ENCODE measurements at regions not wholly inside any gene's neighbourhood (a gene's known extent, or its start where the extent isn't known, plus 50 kb on each side); places are given as distances from the start of the nearest gene placed in this dataset.

DNA sequence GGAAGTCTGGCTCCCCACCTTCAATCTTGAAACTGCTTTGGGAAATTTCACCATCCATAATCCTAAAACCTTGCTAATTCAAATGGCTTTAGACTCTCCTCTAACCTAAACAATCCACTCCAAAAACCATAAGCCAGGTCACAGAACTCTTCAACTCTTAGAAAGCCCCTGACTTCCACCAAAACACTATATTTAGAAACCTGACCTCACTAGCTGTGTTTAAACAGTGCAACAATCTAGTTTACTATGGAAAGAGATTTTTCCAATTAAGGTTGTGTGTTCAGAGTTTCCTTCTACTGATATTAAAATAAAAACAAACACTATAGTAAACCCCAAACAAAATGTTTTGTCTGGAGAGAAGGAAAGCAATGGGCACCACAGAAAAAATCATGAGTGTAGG lies 308.1 kb downstream of the OSR1 start:
- TF ChIP-seq, protein P1, sequence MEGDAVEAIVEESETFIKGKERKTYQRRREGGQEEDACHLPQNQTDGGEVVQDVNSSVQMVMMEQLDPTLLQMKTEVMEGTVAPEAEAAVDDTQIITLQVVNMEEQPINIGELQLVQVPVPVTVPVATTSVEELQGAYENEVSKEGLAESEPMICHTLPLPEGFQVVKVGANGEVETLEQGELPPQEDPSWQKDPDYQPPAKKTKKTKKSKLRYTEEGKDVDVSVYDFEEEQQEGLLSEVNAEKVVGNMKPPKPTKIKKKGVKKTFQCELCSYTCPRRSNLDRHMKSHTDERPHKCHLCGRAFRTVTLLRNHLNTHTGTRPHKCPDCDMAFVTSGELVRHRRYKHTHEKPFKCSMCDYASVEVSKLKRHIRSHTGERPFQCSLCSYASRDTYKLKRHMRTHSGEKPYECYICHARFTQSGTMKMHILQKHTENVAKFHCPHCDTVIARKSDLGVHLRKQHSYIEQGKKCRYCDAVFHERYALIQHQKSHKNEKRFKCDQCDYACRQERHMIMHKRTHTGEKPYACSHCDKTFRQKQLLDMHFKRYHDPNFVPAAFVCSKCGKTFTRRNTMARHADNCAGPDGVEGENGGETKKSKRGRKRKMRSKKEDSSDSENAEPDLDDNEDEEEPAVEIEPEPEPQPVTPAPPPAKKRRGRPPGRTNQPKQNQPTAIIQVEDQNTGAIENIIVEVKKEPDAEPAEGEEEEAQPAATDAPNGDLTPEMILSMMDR (IDR thresholded peaks at IDR 0.05; ENCODE audit: low read depth, low read length, missing control alignments), result no peak
- in situ Hi-C loops (cut with HindIII; ENCODE audit: low sequenced_read_pairs), result no loop called here
- no peak overlapping the region for H3K4me3 ChIP-seq (ENCODE audit: low read depth, low read length)
- DNase-seq (ENCODE audit: low read depth), result no peak

DNA sequence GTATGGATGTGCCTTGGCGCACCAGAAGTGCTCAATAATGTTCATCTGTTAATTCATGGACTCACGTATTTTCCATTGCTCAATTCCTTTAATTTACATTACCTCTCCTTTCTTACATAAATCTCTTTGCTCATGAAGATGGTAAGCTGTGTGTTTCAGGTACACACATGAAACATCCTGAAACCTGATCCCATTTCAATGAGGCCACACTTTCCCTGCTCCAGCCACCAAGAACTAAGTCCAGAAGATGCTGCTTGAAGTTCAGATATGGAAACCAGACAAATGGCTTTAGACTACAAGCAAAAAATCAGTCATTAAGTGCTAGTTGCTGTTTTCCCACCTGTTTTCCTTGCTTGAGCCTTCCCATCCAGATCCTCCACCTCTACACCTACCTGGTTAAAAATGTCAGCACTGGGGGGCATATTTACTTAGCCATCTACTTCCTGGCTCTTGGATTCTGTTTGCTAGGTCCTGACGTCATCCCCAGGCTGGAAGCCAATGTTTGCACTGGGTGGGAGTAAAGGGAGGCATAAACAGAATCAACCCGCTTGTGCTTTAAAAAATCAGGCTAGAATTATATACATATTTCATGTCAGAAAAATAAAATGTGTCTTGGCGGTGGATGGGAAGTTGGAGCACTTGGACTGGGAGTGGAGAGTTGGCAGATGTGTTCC lies 309.7 kb downstream of the OSR1 start:
- no peak overlapping the region for H3K4me3 ChIP-seq (ENCODE audit: low read depth, low read length)

DNA sequence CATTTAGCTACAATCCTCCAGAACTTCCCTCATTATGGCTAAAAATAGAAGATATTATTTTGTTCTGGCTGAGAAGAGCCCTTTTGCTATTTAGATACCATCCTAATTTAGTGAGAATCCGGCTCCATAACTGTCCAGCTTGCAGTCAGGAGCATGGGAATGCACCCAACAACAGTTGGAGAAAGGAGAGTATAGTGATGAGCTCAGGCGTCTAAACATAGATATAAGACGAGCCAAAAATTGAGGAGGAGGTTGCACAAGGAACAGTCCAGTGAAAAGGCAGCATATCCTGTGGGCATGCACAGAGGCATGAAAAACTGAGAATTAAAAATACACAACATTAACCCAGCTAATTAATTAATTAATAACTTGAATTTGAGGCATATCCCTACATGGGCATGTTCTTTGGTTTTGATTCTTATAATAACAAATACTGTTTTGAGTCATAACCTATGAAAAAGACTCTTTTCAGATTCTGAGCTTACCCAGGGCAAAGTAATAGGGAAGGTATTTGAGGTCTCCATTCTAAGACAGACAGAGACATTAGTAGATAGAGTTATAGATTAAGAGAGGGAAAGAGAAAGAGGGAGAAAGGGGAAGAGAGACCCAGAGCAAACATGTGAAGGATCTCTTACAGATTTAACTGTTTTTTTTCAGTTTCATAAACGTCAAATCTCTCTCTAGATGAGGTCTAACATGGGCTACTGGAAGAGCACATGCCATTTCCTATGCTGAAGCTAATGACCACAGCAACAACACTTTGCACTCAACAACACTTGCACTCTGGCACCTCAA lies 311.2 kb downstream of the OSR1 start:
- TF ChIP-seq, protein P1 (IDR thresholded peaks at IDR 0.05; ENCODE audit: low read depth, low read length, missing control alignments), result no peak
- no peak overlapping the region for H3K4me3 ChIP-seq (ENCODE audit: low read depth, low read length)
- DNase-seq (ENCODE audit: low read depth), result no peak
- in situ Hi-C loops (cut with HindIII; ENCODE audit: low sequenced_read_pairs), result no loop called here

More for the DNA sequence above, 309.7 kb downstream of the OSR1 start:
- in situ Hi-C loops (cut with HindIII; ENCODE audit: low sequenced_read_pairs), result no loop called here
- DNase-seq (ENCODE audit: low read depth), result no peak
- TF ChIP-seq, protein P1 (IDR thresholded peaks at IDR 0.05; ENCODE audit: low read depth, low read length, missing control alignments), result no peak

DNA sequence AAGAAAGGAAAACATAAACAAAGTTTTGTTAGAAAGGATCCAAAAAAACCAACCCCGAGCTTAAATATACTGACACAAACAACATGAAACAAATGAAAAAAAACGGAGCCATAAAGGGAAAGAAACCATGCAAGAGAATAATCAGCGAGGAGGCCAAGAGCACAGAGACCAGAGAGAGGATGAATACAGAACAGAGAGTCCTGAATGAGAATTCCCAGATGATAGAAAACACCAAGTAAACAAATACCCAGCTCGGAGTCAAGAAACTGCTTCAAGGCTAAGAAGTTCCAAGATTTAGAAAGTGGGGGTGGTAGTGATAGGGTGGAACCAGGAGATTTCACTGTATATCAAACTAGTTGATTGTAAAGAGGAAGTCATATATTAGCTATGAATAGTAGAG lies 313.3 kb downstream of the OSR1 start:
- TF ChIP-seq, protein P1 (IDR thresholded peaks at IDR 0.05; ENCODE audit: low read depth, low read length, missing control alignments), result no peak
- H3K4me3 ChIP-seq (ENCODE audit: low read depth, low read length), result no peak overlapping the region
- in situ Hi-C loops (cut with HindIII; ENCODE audit: low sequenced_read_pairs), result no loop called here
- no peak for DNase-seq (ENCODE audit: low read depth)

DNA sequence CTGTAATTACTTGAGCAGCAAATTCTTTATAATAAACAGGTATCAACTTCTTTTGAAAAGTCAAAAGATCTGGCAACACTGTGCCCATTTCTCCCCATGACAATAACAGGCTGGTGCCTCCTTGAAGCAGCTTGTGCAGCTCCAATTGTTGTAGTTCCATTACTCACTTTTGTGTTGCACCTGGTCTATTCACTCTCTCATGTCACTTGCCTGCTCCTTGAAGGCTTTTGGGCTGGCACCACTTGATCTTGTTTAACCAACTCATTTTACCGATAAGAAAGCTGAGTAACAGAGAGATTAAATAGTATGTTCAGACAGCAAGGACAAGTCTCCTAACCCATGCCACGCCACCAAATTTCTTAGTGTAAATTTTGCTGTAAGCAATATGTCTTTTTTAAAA lies 314.5 kb downstream of the OSR1 start:
- no peak overlapping the region for H3K4me3 ChIP-seq (ENCODE audit: low read depth, low read length)
- TF ChIP-seq, protein P1 (IDR thresholded peaks at IDR 0.05; ENCODE audit: low read depth, low read length, missing control alignments), result no peak
- in situ Hi-C loops (cut with HindIII; ENCODE audit: low sequenced_read_pairs), result no loop called here
- DNase-seq (ENCODE audit: low read depth), result no peak

DNA sequence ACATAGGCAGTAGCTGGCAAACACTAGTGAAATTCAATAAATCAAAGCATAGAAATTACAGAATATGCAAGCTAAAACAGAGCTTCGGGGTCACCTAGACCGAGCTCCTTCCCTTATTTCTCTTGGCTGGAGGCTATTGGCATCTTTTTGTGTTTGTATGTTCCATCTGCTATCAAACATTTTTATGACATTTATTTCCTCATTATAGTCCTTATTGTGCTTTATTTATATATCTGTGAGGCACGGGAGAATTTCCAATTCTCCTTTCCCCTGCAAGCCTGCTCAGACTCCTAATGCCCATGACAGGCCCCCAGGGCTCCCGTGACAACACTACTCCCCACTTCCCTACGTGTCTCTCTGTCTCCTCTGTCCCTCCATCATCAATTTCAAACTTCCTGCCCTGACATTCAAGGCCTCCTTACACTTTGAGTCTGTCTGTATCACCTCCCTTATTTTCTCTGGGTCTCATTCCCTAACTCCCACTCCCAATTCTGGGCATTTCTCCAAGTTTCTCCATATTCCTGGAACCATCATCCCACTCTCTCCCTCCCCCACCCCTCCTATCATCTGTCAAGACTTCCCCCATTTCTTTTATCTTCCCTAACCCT lies 316.9 kb downstream of the OSR1 start:
- DNase-seq (ENCODE audit: low read depth), result no peak
- H3K4me3 ChIP-seq (ENCODE audit: low read depth, low read length), result no peak overlapping the region
- TF ChIP-seq, protein P1 (IDR thresholded peaks at IDR 0.05; ENCODE audit: low read depth, low read length, missing control alignments), result no peak
- in situ Hi-C loops (cut with HindIII; ENCODE audit: low sequenced_read_pairs), result no loop called here

Measured in astrocyte of the cerebellum (primary cell).